Lower leg skin (tissue), 3 donors: ENCODE measurements at regions not wholly inside any gene's neighbourhood (a gene's known extent, or its start where the extent isn't known, plus 50 kb on each side); places are given as distances from the start of the nearest gene placed in this dataset.

Experiments
- POLR2A ChIP-seq, 2 donors: fragments of 450-650 bp; IDR thresholded peaks; one replicate each; pipeline ENCODE4 v1.6.1; 2016 to 2017; ENCODE audit warnings: antibody characterized with exemption in 2 of 2, mild to moderate bottlenecking in 1 of 2, moderate library complexity in 1 of 2
- TF ChIP-seq, protein P1 (sequence below), 3 donors: fragments of 450-650 bp; IDR thresholded peaks; one replicate each; pipeline ENCODE4 v1.5.1; 2016; ENCODE audit warnings: antibody characterized with exemption in 3 of 3, mild to moderate bottlenecking in 3 of 3, moderate library complexity in 2 of 3

DNA sequence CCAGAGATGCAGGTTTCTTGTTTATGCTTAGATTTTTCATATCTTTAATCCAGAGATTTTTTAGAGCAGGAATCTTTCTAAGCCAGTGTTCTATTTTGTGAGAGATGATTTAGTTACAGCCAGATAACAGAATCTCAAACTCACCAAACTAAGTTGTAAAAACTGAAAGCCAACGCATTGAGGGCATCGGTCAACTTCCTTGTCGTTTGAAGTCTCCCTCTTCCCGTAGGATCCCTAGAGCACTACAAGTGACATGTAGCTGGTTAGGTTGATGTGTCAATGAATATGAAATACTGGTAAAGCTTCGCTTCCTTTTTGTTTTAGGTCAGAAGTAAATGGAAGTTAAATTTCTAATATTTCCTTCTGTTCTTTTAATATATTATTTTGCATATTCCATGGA lies 139.6 kb downstream of the YIPF5 start:
- no peak for TF ChIP-seq POLR2A (IDR thresholded peaks at IDR 0.05)
- TF ChIP-seq, protein P1, sequence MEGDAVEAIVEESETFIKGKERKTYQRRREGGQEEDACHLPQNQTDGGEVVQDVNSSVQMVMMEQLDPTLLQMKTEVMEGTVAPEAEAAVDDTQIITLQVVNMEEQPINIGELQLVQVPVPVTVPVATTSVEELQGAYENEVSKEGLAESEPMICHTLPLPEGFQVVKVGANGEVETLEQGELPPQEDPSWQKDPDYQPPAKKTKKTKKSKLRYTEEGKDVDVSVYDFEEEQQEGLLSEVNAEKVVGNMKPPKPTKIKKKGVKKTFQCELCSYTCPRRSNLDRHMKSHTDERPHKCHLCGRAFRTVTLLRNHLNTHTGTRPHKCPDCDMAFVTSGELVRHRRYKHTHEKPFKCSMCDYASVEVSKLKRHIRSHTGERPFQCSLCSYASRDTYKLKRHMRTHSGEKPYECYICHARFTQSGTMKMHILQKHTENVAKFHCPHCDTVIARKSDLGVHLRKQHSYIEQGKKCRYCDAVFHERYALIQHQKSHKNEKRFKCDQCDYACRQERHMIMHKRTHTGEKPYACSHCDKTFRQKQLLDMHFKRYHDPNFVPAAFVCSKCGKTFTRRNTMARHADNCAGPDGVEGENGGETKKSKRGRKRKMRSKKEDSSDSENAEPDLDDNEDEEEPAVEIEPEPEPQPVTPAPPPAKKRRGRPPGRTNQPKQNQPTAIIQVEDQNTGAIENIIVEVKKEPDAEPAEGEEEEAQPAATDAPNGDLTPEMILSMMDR (IDR thresholded peaks at IDR 0.05): no peak
